SK-N-SH treated with all-trans-retinoic acid at 6 μM for 48 hours (cell line): ENCODE measurements at regions not wholly inside any gene's neighbourhood (a gene's known extent, or its start where the extent isn't known, plus 50 kb on each side); places are given as distances from the start of the nearest gene placed in this dataset.

Source experiments
- ATAC-seq: fragments of 200-7000 bp; cut with Tn5 transposase; 3 replicates; pipeline ENCODE4 v1.9.1; 2020; ENCODE audit warnings: mild to moderate bottlenecking, moderate library complexity
- BACH2 ChIP-seq: fragments of 250-450 bp; sonication (Bioruptor Pico); IDR thresholded peaks from 2 replicates; pipeline ENCODE4 v1.9.0; 2021; ENCODE audit warnings: mild to moderate bottlenecking, borderline replicate concordance
- CREB5 ChIP-seq: fragments of 250-450 bp; sonication (Bioruptor Pico); IDR thresholded peaks from 2 replicates; pipeline ENCODE4 v1.5.1; 2020; ENCODE audit warnings: low read depth, mild to moderate bottlenecking, moderate library complexity
- CSRNP3 ChIP-seq: fragments of 250-450 bp; sonication (Bioruptor Pico); IDR thresholded peaks from 2 replicates; pipeline ENCODE4 v1.5.1; 2021; ENCODE audit warnings: mild to moderate bottlenecking, moderate library complexity
- GLIS3 ChIP-seq: fragments of 250-450 bp; sonication (Bioruptor Pico); IDR thresholded peaks from 2 replicates; pipeline ENCODE4 v1.5.0; 2020; ENCODE audit warnings: mild to moderate bottlenecking, moderate library complexity
- ISL1 ChIP-seq: fragments of 250-450 bp; sonication (Bioruptor Pico); IDR thresholded peaks from 2 replicates; pipeline ENCODE4 v2.1.2; 2022; ENCODE audit warnings: mild to moderate bottlenecking, moderate library complexity
- OSR1 ChIP-seq: fragments of 250-450 bp; sonication (Bioruptor Pico); IDR thresholded peaks from 2 replicates; pipeline ENCODE4 v1.8.0; 2022; ENCODE audit warnings: moderate library complexity, mild to moderate bottlenecking, inconsistent platforms
- PATZ1 ChIP-seq: fragments of 250-450 bp; sonication (Bioruptor Pico); IDR thresholded peaks from 2 replicates; pipeline ENCODE4 v1.8.0; 2020; ENCODE audit warnings: mild to moderate bottlenecking, moderate library complexity, borderline replicate concordance
- POU6F1 ChIP-seq: fragments of 250-450 bp; sonication (Bioruptor Pico); IDR thresholded peaks from 2 replicates; pipeline ENCODE4 v1.8.0; 2021; ENCODE audit warnings: low read depth, mild to moderate bottlenecking, moderate library complexity, borderline replicate concordance
- PPARA ChIP-seq: fragments of 250-450 bp; sonication (Bioruptor Pico); IDR thresholded peaks from 2 replicates; pipeline ENCODE4 v1.5.0; 2020; ENCODE audit warnings: mild to moderate bottlenecking, borderline replicate concordance
- RARB ChIP-seq: fragments of 250-450 bp; sonication (Bioruptor Pico); IDR thresholded peaks from 2 replicates; pipeline ENCODE4 v1.8.0; 2021; ENCODE audit warnings: mild to moderate bottlenecking, moderate library complexity
- SNAI2 ChIP-seq: fragments of 250-450 bp; sonication (Bioruptor Pico); IDR thresholded peaks from 2 replicates; pipeline ENCODE4 v1.5.0; 2020; ENCODE audit warnings: mild to moderate bottlenecking, moderate library complexity
- TCF4 ChIP-seq: fragments of 250-450 bp; sonication (Bioruptor Pico); IDR thresholded peaks from 2 replicates; pipeline ENCODE4 v1.8.0; 2021; ENCODE audit warnings: mild to moderate bottlenecking, moderate library complexity, borderline replicate concordance
- TOX ChIP-seq: fragments of 250-450 bp; sonication (Bioruptor Pico); IDR thresholded peaks from 2 replicates; pipeline ENCODE4 v1.8.0; 2021; ENCODE audit warnings: mild to moderate bottlenecking, moderate library complexity, borderline replicate concordance
- TSHZ2 ChIP-seq: fragments of 250-450 bp; sonication (Bioruptor Pico); IDR thresholded peaks from 2 replicates; pipeline ENCODE4 v1.5.0; 2020; ENCODE audit warnings: mild to moderate bottlenecking, moderate library complexity
- ZFP30 ChIP-seq: fragments of 450-650 bp; formaldehyde crosslinking; IDR thresholded peaks from 2 replicates; pipeline ENCODE4 v1.5.0; 2022; ENCODE audit warnings: mild to moderate bottlenecking, moderate library complexity
- ZNF565 ChIP-seq: fragments of 450-650 bp; formaldehyde crosslinking; conservative IDR thresholded peaks from 2 replicates; pipeline ENCODE4 v1.5.0; 2020; ENCODE audit warnings: low read depth, mild to moderate bottlenecking, moderate library complexity
- ZNF8 ChIP-seq: fragments of 450-650 bp; formaldehyde crosslinking; IDR thresholded peaks from 2 replicates; pipeline ENCODE4 v1.5.0; 2020; ENCODE audit warnings: mild to moderate bottlenecking, moderate library complexity

- TF ChIP-seq GLIS3 (CRISPR knock-in tag) (no peak), ZNF8 (CRISPR knock-in tag) (no peak), RARB (CRISPR knock-in tag) (no peak), ZNF565 (no peak), ZFP30 (no peak), TSHZ2 (CRISPR knock-in tag) (no peak), POU6F1 (CRISPR knock-in tag) (no peak), PATZ1 (no peak), TCF4 (CRISPR knock-in tag) (no peak)
- no peak for ATAC-seq
Observed at GRCh38 chr14:101495827-101496775, 65.2 kb upstream of the DIO3 start.

GRCh38 chr14:101496776-101497683, 64.3 kb upstream of the DIO3 start:
- ATAC-seq, result no peak
- TF ChIP-seq SNAI2 (CRISPR knock-in tag), result no peak
- no peak for TF ChIP-seq CREB5 (CRISPR knock-in tag)
- no peak for TF ChIP-seq ZFP30
- TF ChIP-seq PPARA (CRISPR knock-in tag), result no peak
- TF ChIP-seq ISL1 (CRISPR knock-in tag), result no peak
- TF ChIP-seq TOX (CRISPR knock-in tag), result no peak
- TF ChIP-seq BACH2 (CRISPR knock-in tag), result no peak
- no peak for TF ChIP-seq PATZ1
- no peak for TF ChIP-seq POU6F1 (CRISPR knock-in tag)
- no peak for TF ChIP-seq ZNF8 (CRISPR knock-in tag)
- TF ChIP-seq OSR1 (CRISPR knock-in tag), result no peak
- no peak for TF ChIP-seq TSHZ2 (CRISPR knock-in tag)
- TF ChIP-seq CSRNP3, result no peak
- TF ChIP-seq GLIS3 (CRISPR knock-in tag), result no peak
- no peak for TF ChIP-seq TCF4 (CRISPR knock-in tag)
- TF ChIP-seq RARB (CRISPR knock-in tag), result no peak
